ENCODE measurements at regions not wholly inside any gene's neighbourhood (a gene's known extent, or its start where the extent isn't known, plus 50 kb on each side); places are given as distances from the start of the nearest gene placed in this dataset.

GRCh38 chr3:150248116-150248887 lies 159.8 kb upstream of the TSC22D2 start:
- ATAC-seq (ENCODE audit: poor library complexity) (no peak), DNase-seq (no peak)
- ChIA-PET POLR2A (no interaction called here), CTCF (no interaction called here)
- Histone ChIP-seq H3K9me3 (ENCODE audit: control insufficient read depth in 1 of 2, insufficient read depth in 1 of 2, low read length in 2 of 2) (no peaks in the 10 kb centered on the region), H3K27me3 (ENCODE audit: control insufficient read depth in 1 of 2, insufficient read depth in 2 of 2, low read length in 2 of 2) (peaks cover 0 to 7% of the 10 kb centered on the region in 2 experiments), H3K27ac (ENCODE audit: low read depth in 1 of 2, low read length in 2 of 2) (no peak overlapping the region), H3K36me3 (ENCODE audit: insufficient read depth, low read length) (no peaks in the 10 kb centered on the region), H3K4me3 (ENCODE audit: low read length) (no peak overlapping the region), H3K4me1 (ENCODE audit: insufficient read depth, low read length) (no peaks in the 10 kb centered on the region)
- H3K27me3 Mint-ChIP-seq, result peaks cover 44% of the 10 kb centered on the region
- no peak overlapping the region for H3K4me3 Mint-ChIP-seq
- intact Hi-C loops (cut with DNase I, micrococcal nuclease), result no loop called here
- no peaks in the 10 kb centered on the region for H3K9me3 Mint-ChIP-seq
- no peak for TF ChIP-seq CTCF (IDR thresholded peaks at IDR 0.05)
- no peak overlapping the region for H3K27ac Mint-ChIP-seq
- no peaks in the 10 kb centered on the region for H3K36me3 Mint-ChIP-seq (ENCODE audit: low read depth)
- no peaks in the 10 kb centered on the region for H3K4me1 Mint-ChIP-seq (ENCODE audit: low read depth)

GRCh38 chr3:150247441-150247840 lies 160.7 kb upstream of the TSC22D2 start:
- H3K9me3 ChIP-seq (ENCODE audit: control insufficient read depth in 1 of 2, insufficient read depth in 1 of 2, low read length in 2 of 2), result no peaks in the 10 kb centered on the region
- H3K36me3 Mint-ChIP-seq (ENCODE audit: low read depth), result no peaks in the 10 kb centered on the region
- H3K27me3 ChIP-seq (ENCODE audit: control insufficient read depth in 1 of 2, insufficient read depth in 2 of 2, low read length in 2 of 2), result peaks cover 0 to 7% of the 10 kb centered on the region in 2 experiments
- peaks cover 51% of the 10 kb centered on the region for H3K27me3 Mint-ChIP-seq
- no peaks in the 10 kb centered on the region for H3K4me1 ChIP-seq (ENCODE audit: insufficient read depth, low read length)
- H3K4me3 Mint-ChIP-seq, result no peak overlapping the region
- no peak overlapping the region for H3K4me3 ChIP-seq (ENCODE audit: low read length)
- ATAC-seq (ENCODE audit: poor library complexity), result no peak
- CTCF ChIA-PET, result no interaction called here
- DNase-seq, result no peak
- H3K9me3 Mint-ChIP-seq, result no peaks in the 10 kb centered on the region
- intact Hi-C loops (cut with DNase I, micrococcal nuclease), result no loop called here
- H3K27ac Mint-ChIP-seq, result no peak overlapping the region
- no peaks in the 10 kb centered on the region for H3K36me3 ChIP-seq (ENCODE audit: insufficient read depth, low read length)
- H3K27ac ChIP-seq (ENCODE audit: low read depth in 1 of 2, low read length in 2 of 2), result no peak overlapping the region
- POLR2A ChIA-PET, result no interaction called here
- TF ChIP-seq CTCF (IDR thresholded peaks at IDR 0.05), result no peak
- H3K4me1 Mint-ChIP-seq (ENCODE audit: low read depth), result no peaks in the 10 kb centered on the region

- H3K36me3 Mint-ChIP-seq (ENCODE audit: low read depth), result no peaks in the 10 kb centered on the region
- Histone ChIP-seq H3K4me1 (ENCODE audit: insufficient read depth, low read length) (no peaks in the 10 kb centered on the region), H3K27me3 (ENCODE audit: control insufficient read depth in 1 of 2, insufficient read depth in 2 of 2, low read length in 2 of 2) (peaks cover 0 to 7% of the 10 kb centered on the region in 2 experiments), H3K27ac (ENCODE audit: low read depth in 1 of 2, low read length in 2 of 2) (no peak overlapping the region), H3K36me3 (ENCODE audit: insufficient read depth, low read length) (no peaks in the 10 kb centered on the region), H3K4me3 (ENCODE audit: low read length) (no peak overlapping the region), H3K9me3 (ENCODE audit: control insufficient read depth in 1 of 2, insufficient read depth in 1 of 2, low read length in 2 of 2) (no peaks in the 10 kb centered on the region)
- no peak for TF ChIP-seq CTCF (IDR thresholded peaks at IDR 0.05)
- H3K27me3 Mint-ChIP-seq, result peaks cover 47% of the 10 kb centered on the region
- POLR2A ChIA-PET, result no interaction called here
- DNase-seq (no peak), ATAC-seq (ENCODE audit: poor library complexity) (no peak)
- no peaks in the 10 kb centered on the region for H3K9me3 Mint-ChIP-seq
- CTCF ChIA-PET, result no interaction called here
- no peaks in the 10 kb centered on the region for H3K4me1 Mint-ChIP-seq (ENCODE audit: low read depth)
- intact Hi-C loops (cut with DNase I, micrococcal nuclease), result no loop called here
- no peak overlapping the region for H3K4me3 Mint-ChIP-seq
- H3K27ac Mint-ChIP-seq, result no peak overlapping the region
Measured at GRCh38 chr3:150243466-150243865, 164.6 kb upstream of the TSC22D2 start.
